HCT116 (cell line): ENCODE measurements at regions not wholly inside any gene's neighbourhood (a gene's known extent, or its start where the extent isn't known, plus 50 kb on each side); places are given as distances from the start of the nearest gene placed in this dataset.

Experiments used
- ATAC-seq: fragments of 200-7000 bp; cut with Tn5 transposase; 2 replicates; pipeline ENCODE4 v1.9.1; 2020; ENCODE audit warnings: mild to moderate bottlenecking, moderate library complexity
- BruUV-seq: library from RNA; stranded (reverse); fragments of 400-500 nt; replicated peaks from 2 replicates; lab custom pipeline; 2021; lab: Mats Ljungman, UMichigan
- CTCF ChIA-PET: fragments of 300-600 bp; sonication (Branson Sonifier 250); formaldehyde crosslinking; loops from one replicate; lab custom pipeline; 2021; ENCODE audit warnings: antibody characterized with exemption; lab: Charles Lee
- POLR2A ChIA-PET: fragments of 300-600, 350-600 bp; sonication (Branson Sonifier 250); formaldehyde crosslinking; loops from one replicate; lab custom pipeline; 2021; ENCODE audit warnings: antibody characterized with exemption; lab: Charles Lee
- RAD21 ChIA-PET, 2 experiments: fragments of 300-600 bp; sonication (Branson Sonifier 250); formaldehyde crosslinking; loops; one replicate each; lab custom pipeline; 2023; ENCODE audit warnings: low total read pairs in 2 of 2; ENCODE audit not compliant: uncharacterized antibody in 2 of 2, unreplicated experiment in 2 of 2, low non-redundant PET in 1 of 2; lab: Charles Lee
- DNase-seq: peaks from one replicate; pipeline ENCODE4 v3.0.0-alpha.2; 2010; ENCODE audit warnings: low read depth, low spot score
- H2AFZ ChIP-seq: fragments of 200-600 bp; shearing (Covaris generic), sonication (generic); 2 replicates; pipeline ENCODE4 v1.6.1; 2017; ENCODE audit warnings: low read depth, mixed run types, mixed read lengths, antibody characterized with exemption, low read length; ENCODE audit not compliant: poor library complexity, severe bottlenecking
- H3K27ac ChIP-seq: 2 replicates; pipeline ENCODE4 v1.5.1; 2012; ENCODE audit warnings: low read depth, low read length
- H3K27me3 ChIP-seq: fragments of 200-600 bp; sonication (generic); 2 replicates; pipeline ENCODE4 v1.6.1; 2016; ENCODE audit warnings: mixed run types, low read length, mixed read lengths; ENCODE audit not compliant: insufficient read depth
- H3K36me3 ChIP-seq, 2 experiments: fragments of 200-500 bp in 1 of 2; fragments of 200-600 bp in 1 of 2; sonication (Bioruptor generic) in 1 of 2; sonication (generic) in 1 of 2; 2 replicates each; pipeline versions ENCODE4 v1.5.1 to v1.6.1; 2014 to 2016; ENCODE audit warnings: low read length in 2 of 2, inconsistent platforms in 1 of 2, mixed read lengths in 1 of 2, mixed run types in 1 of 2; ENCODE audit not compliant: insufficient read depth in 2 of 2, control insufficient read depth in 1 of 2
- H3K4me1 ChIP-seq, 2 experiments: fragments of 200-600 bp in 1 of 2; sonication (generic) in 1 of 2; 2 replicates each; pipeline versions ENCODE4 v1.5.1 to v1.6.1; 2012 to 2017; ENCODE audit warnings: low read length in 2 of 2, inconsistent platforms in 1 of 2, mild to moderate bottlenecking in 1 of 2, mixed read lengths in 1 of 2, mixed run types in 1 of 2, moderate library complexity in 1 of 2; ENCODE audit not compliant: insufficient read depth in 2 of 2, control insufficient read depth in 1 of 2
- H3K4me2 ChIP-seq: fragments of 200-600 bp; sonication (generic); 2 replicates; pipeline ENCODE4 v1.6.1; 2017; ENCODE audit warnings: mixed run types, low read length, mixed read lengths
- H3K4me3 ChIP-seq, 2 experiments: fragments of 200-600 bp in 1 of 2; sonication (generic) in 1 of 2; replicated peaks in 1 of 2; 2 replicates each; pipeline ENCODE4 v1.5.1; 2011 to 2016; ENCODE audit warnings: low read length in 2 of 2, control low read depth in 1 of 2, low read depth in 1 of 2, mild to moderate bottlenecking in 1 of 2, mixed read lengths in 1 of 2, mixed run types in 1 of 2
- H3K79me2 ChIP-seq: fragments of 200-600 bp; sonication (generic); 2 replicates; pipeline ENCODE4 v1.6.1; 2017; ENCODE audit warnings: mild to moderate bottlenecking, mixed run types, low read length, moderate library complexity, mixed read lengths; ENCODE audit not compliant: insufficient read depth
- H3K9ac ChIP-seq: fragments of 200-600 bp; sonication (generic); 2 replicates; pipeline ENCODE4 v1.6.1; 2016; ENCODE audit warnings: low read length, mixed read lengths
- H3K9me2 ChIP-seq: fragments of 200-600 bp; sonication (generic), shearing (Covaris generic); 2 replicates; pipeline ENCODE4 v1.6.1; 2017; ENCODE audit warnings: mixed run types, mild to moderate bottlenecking, moderate library complexity; ENCODE audit not compliant: insufficient read depth
- H3K9me3 ChIP-seq, 2 experiments: fragments of 200-500 bp in 1 of 2; fragments of 200-600 bp in 1 of 2; sonication (Bioruptor generic) in 1 of 2; sonication (generic) in 1 of 2; 2 replicates each; pipeline ENCODE4 v1.6.1; 2014 to 2017; ENCODE audit warnings: low read length in 2 of 2, mixed read lengths in 2 of 2, inconsistent platforms in 1 of 2, low read depth in 1 of 2, mild to moderate bottlenecking in 1 of 2, mixed run types in 1 of 2, moderate library complexity in 1 of 2; ENCODE audit not compliant: control insufficient read depth in 1 of 2, insufficient read depth in 1 of 2
- H4K20me1 ChIP-seq: fragments of 200-600 bp; sonication (generic), shearing (Covaris generic); 2 replicates; pipeline ENCODE4 v1.6.1; 2017; ENCODE audit warnings: mixed run types, mild to moderate bottlenecking, moderate library complexity; ENCODE audit not compliant: insufficient read depth
- ATF3 ChIP-seq: IDR thresholded peaks from 2 replicates; pipeline ENCODE4 v1.6.1; 2012
- CEBPB ChIP-seq: IDR thresholded peaks from 2 replicates; pipeline ENCODE4 v1.6.1; 2012; ENCODE audit warnings: low read depth
- CTCF ChIP-seq, 3 experiments: fragments of 200-600 bp in 1 of 3; sonication (generic) in 1 of 3; IDR thresholded peaks in 2 of 3; conservative IDR thresholded peaks in 1 of 3; 2 replicates each; pipeline ENCODE4 v1.5.1; 2012 to 2017; ENCODE audit warnings: low read depth in 2 of 3, low read length in 2 of 3, antibody characterized with exemption in 1 of 3, borderline replicate concordance in 1 of 3, control low read depth in 1 of 3, mild to moderate bottlenecking in 1 of 3, mixed read lengths in 1 of 3, mixed run types in 1 of 3, moderate library complexity in 1 of 3; ENCODE audit not compliant: insufficient read depth in 1 of 3
- EGR1 ChIP-seq: IDR thresholded peaks from 2 replicates; pipeline ENCODE4 v1.6.1; 2012; ENCODE audit warnings: low read depth
- ELF1 ChIP-seq: IDR thresholded peaks from 2 replicates; pipeline ENCODE4 v1.6.1; 2012; ENCODE audit warnings: low read depth, borderline replicate concordance
- EZH2 ChIP-seq: fragments of 200-600 bp; sonication (generic); IDR thresholded peaks from 2 replicates; pipeline ENCODE4 v1.6.1; 2017; ENCODE audit warnings: antibody characterized with exemption, mixed run types
- EZH2phosphoT487 ChIP-seq: fragments of 200-600 bp; IDR thresholded peaks from 2 replicates; pipeline ENCODE4 v1.6.1; 2018; ENCODE audit warnings: antibody characterized with exemption, borderline replicate concordance
- FOSL1 ChIP-seq: IDR thresholded peaks from 2 replicates; pipeline ENCODE4 v1.6.1; 2012; ENCODE audit warnings: low read depth
- JUND ChIP-seq: IDR thresholded peaks from 2 replicates; pipeline ENCODE4 v1.6.1; 2012
- MAX ChIP-seq: IDR thresholded peaks from 2 replicates; pipeline ENCODE4 v1.6.1; 2012
- POLR2A ChIP-seq: IDR thresholded peaks from 2 replicates; pipeline ENCODE4 v1.7.0; 2011; ENCODE audit warnings: borderline replicate concordance; ENCODE audit not compliant: insufficient read depth, insufficient read length; ENCODE audit errors: extremely low read depth
- POLR2AphosphoS5 ChIP-seq: IDR thresholded peaks from 2 replicates; pipeline ENCODE4 v1.6.1; 2011; ENCODE audit warnings: mild to moderate bottlenecking, low read depth, low read length, moderate library complexity
- RAD21 ChIP-seq: IDR thresholded peaks from 2 replicates; pipeline ENCODE4 v1.6.1; 2012; ENCODE audit warnings: low read depth, mild to moderate bottlenecking
- SIN3A ChIP-seq: IDR thresholded peaks from 2 replicates; pipeline ENCODE4 v1.6.1; 2012; ENCODE audit warnings: low read depth
- SP1 ChIP-seq: IDR thresholded peaks from 2 replicates; pipeline ENCODE4 v1.6.1; 2012; ENCODE audit warnings: low read depth
- SRF ChIP-seq: IDR thresholded peaks from 2 replicates; pipeline ENCODE4 v1.6.1; 2012; ENCODE audit warnings: low read depth
- ZBTB33 ChIP-seq: IDR thresholded peaks from 2 replicates; pipeline ENCODE4 v1.6.1; 2011; ENCODE audit warnings: mild to moderate bottlenecking, low read length, moderate library complexity; ENCODE audit not compliant: insufficient replicate concordance; ENCODE audit errors: extremely low read depth
- ZFX ChIP-seq: fragments of 450-650 bp; IDR thresholded peaks from 2 replicates; pipeline ENCODE4 v1.6.1; 2017
- ZNF274 ChIP-seq: fragments of 200-500 bp; sonication (Bioruptor generic); IDR thresholded peaks from 2 replicates; pipeline ENCODE4 v1.6.1; 2014; ENCODE audit warnings: mild to moderate bottlenecking, low read depth, low read length, inconsistent platforms
- intact Hi-C: fragments of 100-400 bp; cut with micrococcal nuclease; formaldehyde crosslinking; loops from 2 replicates; pipeline ENCODE4 v1.10.0; 2022

GRCh38 chr12:127428420-127428819, 838.5 kb upstream of the TMEM132C start (continued):
- TF ChIP-seq CTCF (IDR thresholded peaks at IDR 0.05 in 2 of 3, conservative IDR thresholded peaks at IDR 0.05 in 1 of 3; ENCODE audit: borderline replicate concordance in 1 of 3, insufficient read depth in 1 of 3, low read depth in 2 of 3, low read length in 2 of 3): no peak
- TF ChIP-seq EZH2phosphoT487: no peak
- TF ChIP-seq ZFX: no peak
- no peak for TF ChIP-seq SRF
- TF ChIP-seq ZNF274: no peak

GRCh38 chr12:127429551-127430285, 837.3 kb upstream of the TMEM132C start:
- DNase-seq: no peak
- H3K36me3 ChIP-seq: no peaks in the 10 kb centered on the region
- H4K20me1 ChIP-seq: no peaks in the 10 kb centered on the region
- H3K9me3 ChIP-seq: no peaks in the 10 kb centered on the region
- ChIA-PET POLR2A (no interaction called here), CTCF (no interaction called here), RAD21 (no interaction called here)
- H3K9me2 ChIP-seq: no peaks in the 10 kb centered on the region
- H3K27me3 ChIP-seq: no peaks in the 10 kb centered on the region
- no peak overlapping the region for H3K4me3 ChIP-seq
- H3K4me2 ChIP-seq: no peak overlapping the region
- no peak overlapping the region for H3K27ac ChIP-seq
- H3K9ac ChIP-seq: no peak overlapping the region
- BruUV-seq: no TSS peak
- no peaks in the 10 kb centered on the region for H3K79me2 ChIP-seq
- H3K4me1 ChIP-seq: no peaks in the 10 kb centered on the region
- no peak for ATAC-seq
- H2AFZ ChIP-seq: no peak overlapping the region
- intact Hi-C loops: no loop called here
- TF ChIP-seq MAX (no peak), CEBPB (no peak), EZH2 (no peak), EZH2phosphoT487 (no peak), ELF1 (no peak), ATF3 (no peak), POLR2A (no peak), JUND (no peak), CTCF (IDR thresholded peaks at IDR 0.05 in 2 of 3, conservative IDR thresholded peaks at IDR 0.05 in 1 of 3; ENCODE audit: borderline replicate concordance in 1 of 3, insufficient read depth in 1 of 3, low read depth in 2 of 3, low read length in 2 of 3) (no peak), EGR1 (no peak), FOSL1 (no peak), ZNF274 (no peak), ZBTB33 (no peak), SP1 (no peak), POLR2AphosphoS5 (no peak), SIN3A (no peak), RAD21 (no peak)
